Myocyte (in vitro differentiated cells): ENCODE measurements at regions not wholly inside any gene's neighbourhood (a gene's known extent, or its start where the extent isn't known, plus 50 kb on each side); places are given as distances from the start of the nearest gene placed in this dataset.
"Not testable (repeated sequence)": the region's sequence is repeated elsewhere in the genome, so short reads cannot be mapped to it uniquely, and the experiment has no call there.

Experiments
- DNase-seq: peaks from one replicate; pipeline ENCODE4 v3.0.0-alpha.2; 2012; ENCODE audit warnings: low read depth

DNA sequence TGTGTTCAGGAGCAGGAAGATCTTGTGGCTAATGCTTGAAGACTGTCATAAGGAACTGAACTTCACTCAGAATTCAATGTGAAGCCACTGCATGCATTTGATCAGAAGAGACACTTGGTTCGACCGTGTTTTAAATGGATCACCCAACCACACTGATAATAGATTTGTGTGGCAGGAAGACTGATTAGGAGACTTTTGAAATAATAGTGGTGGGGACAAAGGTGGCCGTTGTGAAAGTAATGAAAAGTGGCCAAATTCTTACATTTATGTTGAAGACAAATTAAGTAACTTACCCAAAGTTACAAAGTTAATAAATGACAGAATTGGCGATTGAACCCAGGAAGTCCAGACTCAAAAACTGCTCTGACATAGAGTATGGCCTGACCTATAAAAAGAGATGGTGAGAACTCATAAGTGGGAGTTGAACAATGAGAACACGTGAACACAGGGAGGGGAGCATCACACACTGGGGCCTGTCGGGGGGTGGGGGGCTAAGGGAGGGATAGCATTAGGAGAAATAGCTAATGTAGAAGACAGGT is 286.9 kb upstream of the DNAJC19 start:
- no peak for DNase-seq

DNA sequence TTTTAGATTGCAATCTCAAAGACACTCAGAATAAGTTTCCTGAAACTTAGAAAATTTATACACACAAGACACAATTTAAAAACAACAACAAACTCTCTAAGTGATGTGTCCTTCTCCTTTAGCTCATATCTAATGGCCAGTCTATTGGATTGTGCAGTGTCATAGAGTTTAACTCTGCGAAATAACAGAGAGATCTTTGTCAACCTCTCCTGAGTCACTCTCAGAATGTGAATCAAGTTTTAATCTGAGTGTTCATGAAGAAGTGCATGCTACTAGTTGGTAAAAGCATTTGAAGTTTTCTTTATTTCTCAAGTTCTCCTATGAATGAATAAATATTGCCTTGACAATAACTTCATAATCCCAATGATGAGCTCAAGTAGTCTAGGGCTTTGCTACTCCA is 284.5 kb upstream of the DNAJC19 start:
- DNase-seq = no peak

DNA sequence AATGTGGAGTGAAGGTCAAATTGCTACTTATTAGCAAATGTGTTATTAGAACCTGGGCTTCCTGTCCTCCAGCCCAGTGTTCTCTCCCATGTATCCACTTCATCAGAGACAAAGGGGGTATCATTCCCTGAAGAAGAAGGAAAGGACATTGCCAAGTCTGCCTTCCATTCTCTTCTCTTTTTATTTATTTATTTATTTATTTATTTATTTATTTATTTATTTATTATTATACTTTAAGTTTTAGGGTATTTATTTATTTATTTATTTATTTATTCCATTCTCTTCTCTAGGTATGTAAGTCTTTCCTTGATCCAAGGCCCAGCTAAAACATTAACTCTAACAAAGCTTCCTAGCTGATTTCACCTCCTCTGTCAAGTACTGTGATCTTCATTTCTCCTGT is 277.8 kb upstream of the DNAJC19 start:
- DNase-seq = no peak

DNA sequence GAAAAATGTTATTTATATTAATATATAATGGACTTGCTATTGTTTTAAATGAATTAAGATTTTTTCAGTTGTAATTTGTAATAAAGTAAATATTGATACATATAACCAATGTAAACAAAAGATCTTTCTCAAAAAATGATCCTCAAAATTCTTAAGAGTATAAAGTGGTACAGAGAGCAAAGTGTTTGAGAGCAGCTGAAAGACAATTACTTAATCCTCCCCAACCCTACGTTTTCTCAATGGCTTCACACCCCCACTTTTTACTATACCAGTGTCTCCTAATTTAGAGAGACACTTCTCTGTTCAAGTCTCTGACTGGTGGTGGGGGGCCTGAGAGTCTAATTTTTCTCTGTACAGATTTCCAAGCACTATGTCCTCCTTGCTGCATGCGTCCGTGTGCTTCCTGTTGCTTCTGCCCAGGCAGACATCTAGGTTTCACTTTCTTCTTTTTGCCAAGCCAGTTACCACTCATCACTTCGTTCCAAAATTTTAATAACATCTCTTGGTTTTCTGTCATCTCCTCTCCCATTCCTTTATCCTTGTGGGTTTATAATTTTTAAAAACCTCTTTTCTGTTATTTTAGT is 276.3 kb upstream of the DNAJC19 start:
- DNase-seq = no peak

DNA sequence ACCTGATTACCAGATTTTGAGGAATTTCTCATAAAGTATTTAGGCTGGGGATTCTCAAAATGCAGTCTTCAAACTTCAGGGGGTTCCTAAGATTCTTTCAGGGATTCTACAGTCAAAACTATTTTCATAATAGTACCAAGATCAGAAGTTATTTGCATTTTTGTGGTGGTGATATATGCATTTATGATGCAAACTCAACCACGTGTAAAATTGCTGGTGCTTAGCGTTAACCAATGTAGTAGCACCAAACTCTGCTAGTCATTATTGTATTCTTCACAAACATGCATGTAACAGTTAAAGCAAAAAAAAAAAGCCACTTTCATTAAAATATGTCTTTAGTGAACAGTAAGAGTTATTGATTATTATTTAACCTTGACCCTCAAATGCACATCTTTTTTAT is 274.9 kb upstream of the DNAJC19 start:
- DNase-seq = no peak

DNA sequence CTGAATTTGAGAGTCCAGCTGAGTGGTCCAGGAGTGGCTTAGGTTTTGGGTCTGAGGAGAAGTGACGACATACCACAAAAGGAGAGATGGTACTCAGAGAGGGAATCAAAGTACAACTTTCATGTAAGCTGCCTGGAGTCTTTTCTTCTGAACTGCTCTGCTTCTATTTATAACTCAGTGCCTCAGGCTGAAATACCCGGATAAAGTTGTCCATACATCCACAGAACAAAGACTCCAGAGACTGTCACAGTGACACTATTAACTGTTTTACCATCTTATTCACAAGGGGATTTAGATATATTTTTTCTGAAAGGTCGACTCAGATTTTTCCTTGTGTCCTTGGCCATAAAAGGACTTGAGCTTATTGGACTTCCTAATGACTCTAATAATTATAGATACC is 264.3 kb upstream of the DNAJC19 start:
- no peak for DNase-seq

DNA sequence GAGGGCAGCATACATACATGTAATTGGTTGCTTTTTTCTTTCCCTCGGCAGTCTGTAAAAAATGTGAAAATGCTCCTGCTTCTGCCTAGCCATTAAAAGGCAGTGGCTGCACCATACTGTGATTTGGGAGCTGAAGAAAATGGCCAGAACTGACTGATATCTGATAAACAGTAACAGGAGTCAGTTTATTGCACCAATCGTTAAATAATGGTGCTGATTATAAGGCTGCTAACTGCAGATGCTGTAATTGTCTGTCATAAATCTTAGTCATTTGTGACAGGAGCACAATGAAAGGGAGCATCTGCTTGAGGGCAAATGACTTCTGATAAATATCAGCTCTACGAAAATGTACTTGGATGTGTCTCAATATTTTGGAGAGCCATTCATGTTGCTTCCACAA is 263.1 kb upstream of the DNAJC19 start:
- no peak for DNase-seq

DNA sequence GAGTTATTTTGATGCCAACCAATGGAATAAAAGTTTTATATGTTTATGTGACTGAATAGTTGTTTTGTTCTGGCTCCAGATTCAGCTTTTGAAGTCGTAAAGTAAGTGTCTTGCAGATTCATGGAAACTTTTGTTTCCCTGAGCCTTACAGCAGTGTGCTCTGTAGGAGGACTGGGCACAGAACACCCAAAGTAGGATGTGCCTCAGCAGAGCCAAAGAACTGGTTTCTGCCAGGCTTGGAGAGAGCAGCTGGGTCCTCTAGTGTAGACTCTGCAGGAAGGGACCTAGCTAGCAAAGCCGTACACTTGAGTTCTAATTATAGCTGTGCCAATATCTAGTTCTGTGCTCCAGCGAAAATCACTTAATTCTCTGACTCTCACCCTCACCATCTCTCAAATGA is 261.2 kb upstream of the DNAJC19 start:
- no peak for DNase-seq

DNA sequence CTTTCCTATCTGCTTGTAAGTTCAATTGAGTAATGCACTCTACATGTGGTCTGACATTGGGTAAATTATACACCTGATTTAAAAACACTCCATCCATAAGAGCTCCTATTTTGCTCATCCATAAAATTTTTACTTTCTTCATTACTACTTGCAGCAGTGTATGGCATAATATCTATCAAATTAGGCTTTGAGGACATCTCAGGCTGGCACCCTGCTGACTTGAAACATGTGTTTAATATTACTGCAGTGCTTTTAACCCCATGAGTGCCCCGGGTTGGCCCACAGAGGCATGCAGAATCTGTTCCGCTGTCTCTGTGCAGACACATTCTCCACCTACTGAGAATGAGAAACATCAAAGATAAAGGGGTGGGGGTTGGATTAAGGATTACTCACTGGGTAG is 249.9 kb upstream of the DNAJC19 start:
- DNase-seq = no peak

DNA sequence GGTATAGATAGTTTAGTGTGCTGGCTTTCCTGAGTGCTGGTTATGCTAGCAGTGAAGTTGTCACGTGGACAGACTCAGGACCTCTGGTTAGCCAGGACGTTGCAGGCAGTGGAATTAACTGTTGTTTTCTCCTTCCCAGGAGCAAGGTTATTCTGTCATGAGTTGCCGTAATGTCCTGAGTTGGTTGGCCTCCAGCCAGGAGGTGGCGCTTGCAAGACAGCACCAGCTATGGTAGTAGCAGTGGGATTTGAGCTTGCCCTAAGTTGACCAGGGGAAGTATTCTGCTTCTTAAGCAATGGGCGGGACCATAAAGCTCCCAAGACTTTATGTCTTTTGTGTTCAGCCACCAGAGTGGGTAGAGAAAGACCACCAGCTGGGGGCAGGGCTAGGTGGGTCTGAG is 240.7 kb upstream of the DNAJC19 start:
- DNase-seq = no peak

DNA sequence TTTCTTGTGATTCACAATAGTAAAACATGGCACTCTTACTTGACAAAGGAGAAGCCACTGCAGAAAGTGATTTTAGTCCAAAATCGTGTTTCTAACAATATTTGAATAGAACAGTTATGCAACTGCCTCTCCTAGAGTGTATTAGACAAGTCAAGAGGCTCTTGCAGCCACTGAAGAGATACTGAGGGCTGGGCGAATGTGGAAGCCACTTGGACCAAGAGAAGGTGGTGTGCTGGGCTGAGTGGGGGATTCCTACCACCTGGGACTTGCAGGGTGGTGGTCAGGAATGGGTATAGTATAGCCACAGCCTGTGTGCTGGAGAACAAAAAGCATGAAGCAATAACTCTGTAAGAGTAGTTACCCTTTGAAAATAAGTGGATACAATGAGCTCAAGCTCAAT is 223.8 kb upstream of the DNAJC19 start:
- no peak for DNase-seq

DNA sequence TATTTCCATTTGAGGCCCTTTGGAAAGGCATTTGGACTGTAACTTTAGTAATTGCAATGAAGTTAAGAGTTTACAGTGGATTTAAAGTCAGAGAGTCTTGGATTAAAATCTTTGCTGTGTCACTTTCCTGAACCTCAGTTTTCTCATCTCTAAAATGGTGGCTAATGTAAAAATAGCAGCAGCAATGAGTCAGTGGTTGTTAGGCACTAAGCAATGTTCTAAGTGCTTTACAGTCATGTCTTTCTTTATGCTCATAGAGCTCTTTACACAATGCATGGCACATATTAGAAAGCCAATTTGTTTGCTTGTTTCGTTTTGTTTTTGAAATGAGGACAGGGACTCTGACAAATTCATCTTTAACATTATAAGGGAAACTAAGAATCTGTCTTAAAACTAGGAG is 222.7 kb upstream of the DNAJC19 start:
- DNase-seq = no peak

DNA sequence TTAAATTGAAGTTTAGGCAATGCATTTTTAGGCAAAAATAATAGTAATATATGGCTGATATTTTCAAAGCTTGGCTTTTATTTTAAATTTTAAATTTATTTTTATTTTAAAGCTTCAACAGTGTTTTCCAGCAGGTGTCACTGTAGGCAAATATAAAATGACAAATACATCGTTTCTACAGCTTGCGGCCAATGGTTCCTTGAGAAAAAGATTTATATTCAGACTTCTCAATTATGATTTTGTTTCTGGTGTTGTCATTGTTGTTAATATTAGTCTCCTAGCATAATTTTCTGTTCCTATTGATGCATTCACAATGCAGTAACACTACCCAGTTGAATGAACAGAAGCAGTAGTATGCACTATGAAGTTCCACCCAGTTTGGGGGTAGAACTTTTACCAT is 220.7 kb upstream of the DNAJC19 start:
- peak; percentile 25 for DNase-seq

DNA sequence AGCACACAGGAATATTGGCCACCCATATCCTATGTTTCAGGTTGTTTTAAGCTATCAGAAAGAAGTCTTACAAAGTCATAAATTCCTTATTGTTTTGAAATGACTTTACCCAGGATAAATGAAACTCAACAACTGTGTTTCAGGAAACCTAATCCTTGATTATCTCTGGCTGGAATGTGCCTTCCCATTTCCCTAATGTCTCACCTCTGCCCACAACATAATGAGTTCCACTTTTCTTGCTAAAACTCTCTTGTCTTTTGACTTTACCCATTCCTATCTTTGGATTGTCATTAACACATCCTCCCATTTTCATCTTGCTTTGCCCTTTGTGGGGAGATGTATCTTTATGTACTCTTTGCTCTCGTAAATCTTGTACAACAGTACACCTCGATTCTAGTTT is 200.0 kb upstream of the DNAJC19 start:
- DNase-seq = no peak

DNA sequence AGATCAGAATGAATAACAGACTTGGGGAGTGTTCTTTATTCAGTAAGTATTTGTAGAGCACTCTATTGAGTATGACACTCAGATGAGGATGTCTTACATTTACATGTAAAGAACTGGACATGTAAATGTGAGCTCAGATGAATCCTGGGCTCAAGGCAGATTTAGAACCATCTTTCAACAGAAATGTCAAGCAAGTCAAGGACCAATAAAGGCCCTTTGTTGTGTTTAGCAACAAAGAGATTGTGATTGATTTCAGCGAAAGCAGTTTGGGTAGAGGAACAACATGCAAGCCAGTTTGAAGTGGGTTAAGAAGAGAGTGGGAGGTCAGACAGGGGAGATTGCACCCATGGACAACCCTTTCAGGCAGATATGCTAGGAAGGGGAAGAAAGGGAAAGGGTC is 194.2 kb upstream of the DNAJC19 start:
- DNase-seq = no peak

DNA sequence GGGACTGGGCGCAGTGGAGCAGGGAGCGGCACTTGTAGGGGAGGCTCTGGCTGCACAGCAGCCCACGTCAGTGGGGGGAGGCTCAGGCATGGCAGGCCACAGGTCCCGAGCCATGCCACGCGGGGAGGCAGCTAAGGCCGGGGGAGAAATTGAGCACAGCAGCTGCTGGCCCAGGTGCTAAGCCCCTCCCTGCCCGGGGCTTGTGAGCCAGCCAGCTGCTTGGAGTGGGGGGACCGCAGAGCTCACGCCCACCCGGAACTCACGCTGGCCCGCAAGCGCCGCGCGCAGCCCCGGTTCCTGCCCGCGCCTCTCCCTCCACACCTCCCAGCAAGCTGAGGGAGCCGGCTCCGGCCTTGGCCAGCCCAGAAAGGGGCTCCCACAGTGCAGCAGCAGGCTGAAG is 193.5 kb upstream of the DNAJC19 start:
- not testable (repeated sequence) for DNase-seq

DNA sequence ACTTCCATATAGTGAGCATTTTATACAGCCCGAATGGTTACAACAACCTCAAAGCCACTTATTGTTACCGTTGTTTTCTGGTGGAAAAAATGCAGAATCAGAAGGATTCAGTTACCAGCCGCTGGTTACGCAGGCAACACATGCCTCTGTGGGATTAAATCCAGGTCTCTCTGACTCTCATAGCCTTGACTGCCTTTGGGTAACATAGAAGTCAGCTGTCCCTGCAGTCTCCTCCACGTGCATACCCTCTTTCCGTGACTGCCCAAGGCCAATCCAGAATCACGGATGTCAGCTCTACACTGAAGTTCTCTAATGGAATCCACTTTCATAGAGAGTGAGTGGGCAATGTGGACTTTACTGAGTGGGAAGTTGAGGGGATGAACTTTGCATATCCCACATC is 189.5 kb upstream of the DNAJC19 start:
- DNase-seq = no peak

DNA sequence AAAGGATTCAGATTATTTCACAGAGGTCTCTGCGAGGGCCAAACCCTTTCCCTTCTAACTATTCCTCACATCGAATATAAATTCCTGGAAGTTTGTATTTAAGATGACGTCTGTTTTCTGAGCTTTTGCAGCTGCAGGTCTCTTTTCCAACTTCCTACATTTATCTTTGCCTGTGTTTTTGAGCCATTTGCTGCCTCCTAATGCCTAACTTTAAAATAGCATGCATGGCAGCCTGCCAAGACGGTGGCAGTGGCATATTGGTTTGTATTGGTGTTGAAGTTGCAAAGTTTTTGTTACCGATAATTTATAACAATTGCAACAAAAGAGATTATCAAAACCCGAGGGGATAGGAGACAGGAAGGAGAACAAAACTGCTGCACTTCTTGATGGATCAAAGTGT is 187.1 kb upstream of the DNAJC19 start:
- DNase-seq = peak; percentile 65

DNA sequence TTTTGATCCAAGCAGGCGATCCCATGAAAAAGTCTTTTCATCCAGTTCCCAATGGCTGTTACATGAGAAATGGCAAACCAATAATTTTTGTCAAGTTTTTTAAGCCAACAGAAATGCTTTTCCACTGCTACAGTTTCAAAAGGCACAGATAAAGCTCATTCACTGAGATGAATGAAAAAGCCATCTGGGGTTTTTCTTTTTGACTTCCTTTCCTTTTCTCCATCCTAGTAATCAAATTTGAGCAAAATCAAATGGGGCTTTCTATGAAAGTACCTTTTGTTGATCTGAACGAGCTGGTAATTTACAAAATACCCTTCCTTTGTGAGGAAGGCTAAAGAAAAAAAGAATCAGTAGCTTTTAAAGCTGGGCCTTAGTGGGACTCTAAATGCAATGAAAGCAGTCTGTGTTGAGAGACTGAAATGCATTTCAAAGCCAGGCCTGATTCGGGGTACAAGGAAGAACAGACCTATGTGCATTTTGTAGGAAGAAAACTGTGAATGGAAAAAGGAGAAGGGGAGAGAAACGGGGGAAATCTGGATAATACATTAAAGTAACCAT is 185.2 kb upstream of the DNAJC19 start:
- no peak for DNase-seq

DNA sequence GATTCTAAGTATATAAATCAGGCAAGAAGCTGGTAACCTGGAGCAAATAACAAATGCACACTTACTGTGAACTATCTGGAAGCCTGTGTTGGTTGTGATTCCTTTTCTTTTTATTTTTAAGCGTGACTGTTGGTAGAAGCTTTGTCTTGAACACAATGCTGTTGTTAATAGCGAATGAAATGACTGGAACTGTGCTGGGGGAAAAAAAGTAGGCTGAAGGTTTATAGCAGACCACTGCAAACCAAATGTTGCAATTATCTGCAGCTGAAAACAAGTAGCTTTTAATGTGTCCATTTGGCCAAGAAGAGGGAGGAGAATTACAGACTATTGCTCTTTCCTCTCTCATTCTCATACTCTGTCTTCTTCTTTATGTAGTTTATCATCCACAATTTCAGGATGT is 184.5 kb upstream of the DNAJC19 start:
- DNase-seq = no peak

DNA sequence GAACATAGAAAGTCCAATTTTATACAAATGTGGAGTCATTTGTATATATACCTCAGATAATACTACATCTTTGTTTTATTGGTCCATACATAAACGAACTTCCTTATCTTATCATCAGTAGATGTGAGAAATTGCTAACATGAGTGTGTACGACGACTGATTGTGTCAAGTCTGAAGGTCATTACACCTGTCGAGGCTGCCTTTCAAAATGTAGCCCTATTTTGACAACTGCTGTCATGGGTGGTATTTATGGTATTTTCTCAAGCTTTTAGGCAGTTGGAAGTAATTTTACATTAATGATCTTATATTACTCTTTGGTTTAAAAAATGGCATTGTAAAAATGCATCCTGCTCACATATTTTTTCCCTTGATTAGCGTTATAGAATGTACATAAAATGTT is 183.7 kb upstream of the DNAJC19 start:
- no peak for DNase-seq

DNA sequence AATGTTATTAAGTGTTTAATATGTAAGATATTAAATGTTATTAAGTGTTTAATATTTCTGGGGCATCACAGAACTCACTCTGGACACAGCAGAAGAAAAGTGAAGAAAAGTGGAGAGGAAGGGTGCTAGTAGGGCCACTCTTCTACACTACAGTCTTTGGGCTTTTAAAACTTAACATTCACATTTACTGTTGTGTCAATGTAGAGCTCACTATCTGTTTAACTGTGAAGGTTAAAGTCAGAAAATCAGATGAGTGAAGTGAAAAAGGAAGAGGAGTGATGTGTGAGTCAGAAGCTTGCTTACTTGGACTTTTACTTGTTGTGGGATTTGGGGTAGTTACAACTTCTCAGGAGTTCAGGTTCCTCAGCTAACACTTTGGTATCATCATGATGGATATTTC is 145.3 kb upstream of the DNAJC19 start:
- DNase-seq = no peak

DNA sequence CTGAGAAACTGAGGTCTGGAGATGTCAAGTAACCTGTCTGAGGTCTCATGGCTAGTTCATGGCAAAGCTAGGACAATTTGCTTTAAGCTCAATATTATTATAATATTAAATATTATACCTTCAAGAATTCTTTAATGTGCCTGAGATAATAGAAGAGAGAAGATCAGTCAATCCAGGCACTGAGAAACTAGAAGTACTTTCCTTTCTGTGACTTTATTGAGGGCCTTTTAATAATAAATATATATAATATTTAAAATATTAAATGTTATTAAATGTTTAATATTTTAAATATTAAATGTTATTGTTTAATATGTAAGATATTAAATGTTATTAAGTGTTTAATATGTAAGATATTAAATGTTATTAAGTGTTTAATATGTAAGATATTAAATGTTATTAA is 144.3 kb upstream of the DNAJC19 start:
- no peak for DNase-seq

DNA sequence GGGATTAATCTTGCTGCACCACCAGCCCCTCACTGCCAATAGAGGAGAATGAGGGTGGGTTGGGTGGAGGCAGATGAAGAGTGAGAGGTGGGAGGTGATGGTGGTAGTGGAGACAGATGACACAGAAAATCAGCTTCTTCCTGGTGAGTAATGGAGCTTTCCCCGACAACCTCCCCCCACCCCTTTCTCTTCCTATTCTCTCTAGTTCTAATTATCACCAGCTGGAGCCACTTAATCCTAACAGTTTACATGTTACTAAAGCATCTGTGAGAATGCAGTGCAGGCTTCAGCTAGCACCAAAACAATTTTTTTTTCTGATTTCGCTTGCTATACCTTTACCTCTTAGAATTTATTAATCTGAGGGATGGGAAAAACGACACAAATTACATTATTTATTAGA is 116.1 kb upstream of the DNAJC19 start:
- no peak for DNase-seq
